ENCODE measurements at regions not wholly inside any gene's neighbourhood (a gene's known extent, or its start where the extent isn't known, plus 50 kb on each side); places are given as distances from the start of the nearest gene placed in this dataset.

- TF ChIP-seq GATA2 (IDR thresholded peaks at IDR 0.05; ENCODE audit: low read depth, low read length) (no peak), GATA3 (IDR thresholded peaks at IDR 0.05; ENCODE audit: low read depth, low read length) (no peak)
Observed at GRCh38 chr12:90323217-90323616, 614.6 kb upstream of the ATP2B1 start.

Data from SH-SY5Y (cell line).